Keratinocyte (primary cell): ENCODE measurements at regions not wholly inside any gene's neighbourhood (a gene's known extent, or its start where the extent isn't known, plus 50 kb on each side); places are given as distances from the start of the nearest gene placed in this dataset.

Experiments
- DNase-seq: peaks from one replicate; pipeline ENCODE4 v3.0.0-alpha.2; 2011; ENCODE audit warnings: low read depth, missing footprints, low spot score
- FAIRE-seq: peaks from 2 replicates; lab custom pipeline; 2011; peaks lifted over from hg19 to GRCh38; lab: Jason Lieb, UNC
- H2AFZ ChIP-seq: 2 replicates; pipeline ENCODE4 v1.6.0; 2012; ENCODE audit warnings: low read length, control low read depth, inconsistent platforms; ENCODE audit not compliant: control insufficient read depth
- H3K27ac ChIP-seq: 2 replicates; pipeline ENCODE4 v1.5.1; 2011; ENCODE audit warnings: low read length; ENCODE audit not compliant: control insufficient read depth, insufficient read depth
- H3K27me3 ChIP-seq: 3 replicates; pipeline ENCODE4 v1.6.0; 2011; ENCODE audit warnings: low read length; ENCODE audit not compliant: control insufficient read depth, insufficient read depth; ENCODE audit errors: extremely low read depth
- H3K36me3 ChIP-seq, 2 experiments: 2 replicates in 1 of 2; 3 replicates in 1 of 2; pipeline ENCODE4 v1.5.1; 2011; ENCODE audit warnings: low read length in 2 of 2, mild to moderate bottlenecking in 1 of 2; ENCODE audit not compliant: control insufficient read depth in 2 of 2, insufficient read depth in 2 of 2; ENCODE audit errors: extremely low read depth in 1 of 2
- H3K4me1 ChIP-seq: 3 replicates; pipeline ENCODE4 v1.5.1; 2011; ENCODE audit warnings: low read length; ENCODE audit not compliant: control insufficient read depth, insufficient read depth; ENCODE audit errors: extremely low read depth
- H3K4me2 ChIP-seq: 3 replicates; pipeline ENCODE4 v1.6.0; 2011; ENCODE audit warnings: low read depth, low read length; ENCODE audit not compliant: control insufficient read depth, insufficient read depth; ENCODE audit errors: extremely low read depth
- H3K4me3 ChIP-seq, 3 experiments: fragments of 200-600 bp in 1 of 3; sonication (generic) in 1 of 3; 2 replicates in 2 of 3; 3 replicates in 1 of 3; pipeline ENCODE4 v1.5.1; 2011 to 2016; ENCODE audit warnings: low read length in 3 of 3, mild to moderate bottlenecking in 3 of 3, control low read depth in 2 of 3, inconsistent platforms in 1 of 3, low read depth in 1 of 3, mixed read lengths in 1 of 3, mixed run types in 1 of 3, moderate library complexity in 1 of 3; ENCODE audit not compliant: control insufficient read depth in 2 of 3, insufficient read depth in 2 of 3; ENCODE audit errors: extremely low read depth in 1 of 3
- H3K79me2 ChIP-seq: 2 replicates; pipeline ENCODE4 v1.6.0; 2012; ENCODE audit warnings: low read length; ENCODE audit not compliant: control insufficient read depth, insufficient read depth
- H3K9ac ChIP-seq: 3 replicates; pipeline ENCODE4 v1.6.0; 2011; ENCODE audit warnings: low read length; ENCODE audit not compliant: control insufficient read depth, insufficient read depth; ENCODE audit errors: extremely low read depth
- H3K9me1 ChIP-seq: 3 replicates; pipeline ENCODE4 v1.6.0; 2011; ENCODE audit warnings: low read length; ENCODE audit not compliant: control insufficient read depth, insufficient read depth; ENCODE audit errors: extremely low read depth
- H3K9me3 ChIP-seq: 2 replicates; pipeline ENCODE4 v1.5.1; 2012; ENCODE audit warnings: low read depth, low read length; ENCODE audit not compliant: control insufficient read depth
- H4K20me1 ChIP-seq: 3 replicates; pipeline ENCODE4 v1.6.0; 2011; ENCODE audit warnings: low read length; ENCODE audit not compliant: control insufficient read depth, insufficient read depth; ENCODE audit errors: extremely low read depth
- EZH2 ChIP-seq: IDR thresholded peaks from one replicate; pipeline ENCODE4 v1.6.1; 2012; ENCODE audit warnings: inconsistent platforms, mild to moderate bottlenecking, low read length, moderate library complexity
- dilution Hi-C: fragments of 300-500 bp; cut with MboI; formaldehyde crosslinking; loops from one replicate; pipeline ENCODE4 v1.7.0; 2020; ENCODE audit warnings: low sequenced_read_pairs; ENCODE audit not compliant: extremely low pct_ligation_motif_present
- TF ChIP-seq, protein P1 (sequence below), 3 experiments: IDR thresholded peaks in 1 of 3; conservative IDR thresholded peaks in 1 of 3; optimal IDR thresholded peaks in 1 of 3; 2 replicates in 2 of 3; 3 replicates in 1 of 3; pipeline versions ENCODE3 to v1.5.1; 2011; ENCODE audit warnings: low read length in 3 of 3, mild to moderate bottlenecking in 3 of 3, moderate library complexity in 2 of 3, control low read depth in 1 of 3, inconsistent platforms in 1 of 3; ENCODE audit not compliant: insufficient read depth in 2 of 3; ENCODE audit errors: extremely low read depth in 1 of 3

DNA sequence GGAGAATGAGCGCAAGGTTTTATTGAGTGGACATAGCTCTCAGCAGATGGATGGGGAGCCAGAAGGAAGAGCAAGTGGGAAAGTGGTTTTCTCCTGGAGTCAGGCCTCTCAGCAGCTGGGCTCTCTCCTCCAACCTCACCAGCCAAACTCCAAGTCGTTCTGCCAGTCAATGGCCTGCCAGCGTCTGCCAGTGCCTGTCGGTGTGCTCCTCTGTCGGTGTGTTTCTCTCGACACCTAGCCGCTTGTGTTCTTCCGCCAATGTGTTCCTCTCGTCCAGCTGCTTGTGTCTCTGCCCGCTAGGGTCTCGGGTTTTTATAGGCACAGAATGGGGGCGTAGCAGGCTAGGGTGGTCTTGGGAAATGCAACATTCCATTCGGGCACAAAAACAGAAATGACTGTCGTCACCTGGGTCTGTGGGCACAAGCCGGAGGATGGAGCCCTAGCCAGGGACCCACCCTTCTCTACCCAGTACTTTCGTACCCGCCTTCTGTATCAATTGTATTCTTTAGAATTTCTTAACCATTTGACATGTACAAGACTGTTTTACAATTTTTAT, 1365.4 kb downstream of the FSCB start:
- no peak for FAIRE-seq

DNA sequence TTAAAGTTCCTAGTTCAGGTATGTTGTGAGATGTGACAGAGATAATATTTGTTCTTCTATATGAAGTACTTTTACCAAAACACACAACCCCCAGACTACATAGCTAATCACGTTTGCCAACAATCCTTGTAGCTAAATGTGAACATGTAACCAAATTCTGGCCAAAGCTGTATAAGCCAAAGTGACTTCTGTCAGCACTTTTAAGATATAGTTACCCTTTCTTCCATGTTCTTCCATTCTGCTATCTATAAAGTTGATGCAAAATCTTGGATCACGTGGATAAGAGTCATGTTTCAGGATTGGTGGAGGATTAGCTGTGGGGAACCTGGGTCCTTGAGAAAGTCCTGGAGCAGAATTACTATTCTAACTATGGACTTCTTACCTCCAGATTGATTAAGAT, 1366.6 kb downstream of the FSCB start:
- FAIRE-seq (no peak), DNase-seq (no peak)
- H3K79me2 ChIP-seq = no peaks in the 10 kb centered on the region
- TF ChIP-seq, protein P1, sequence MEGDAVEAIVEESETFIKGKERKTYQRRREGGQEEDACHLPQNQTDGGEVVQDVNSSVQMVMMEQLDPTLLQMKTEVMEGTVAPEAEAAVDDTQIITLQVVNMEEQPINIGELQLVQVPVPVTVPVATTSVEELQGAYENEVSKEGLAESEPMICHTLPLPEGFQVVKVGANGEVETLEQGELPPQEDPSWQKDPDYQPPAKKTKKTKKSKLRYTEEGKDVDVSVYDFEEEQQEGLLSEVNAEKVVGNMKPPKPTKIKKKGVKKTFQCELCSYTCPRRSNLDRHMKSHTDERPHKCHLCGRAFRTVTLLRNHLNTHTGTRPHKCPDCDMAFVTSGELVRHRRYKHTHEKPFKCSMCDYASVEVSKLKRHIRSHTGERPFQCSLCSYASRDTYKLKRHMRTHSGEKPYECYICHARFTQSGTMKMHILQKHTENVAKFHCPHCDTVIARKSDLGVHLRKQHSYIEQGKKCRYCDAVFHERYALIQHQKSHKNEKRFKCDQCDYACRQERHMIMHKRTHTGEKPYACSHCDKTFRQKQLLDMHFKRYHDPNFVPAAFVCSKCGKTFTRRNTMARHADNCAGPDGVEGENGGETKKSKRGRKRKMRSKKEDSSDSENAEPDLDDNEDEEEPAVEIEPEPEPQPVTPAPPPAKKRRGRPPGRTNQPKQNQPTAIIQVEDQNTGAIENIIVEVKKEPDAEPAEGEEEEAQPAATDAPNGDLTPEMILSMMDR (optimal IDR thresholded peaks at IDR 0.05 in 1 of 3, IDR thresholded peaks at IDR 0.05 in 1 of 3, conservative IDR thresholded peaks at IDR 0.05 in 1 of 3; ENCODE audit: extremely low read depth in 1 of 3, insufficient read depth in 2 of 3, low read length in 3 of 3) = no peak
- TF ChIP-seq EZH2 = no peak
- H3K9me3 ChIP-seq = no peaks in the 10 kb centered on the region
- H3K36me3 ChIP-seq = no peaks in the 10 kb centered on the region
- no peaks in the 10 kb centered on the region for H3K4me1 ChIP-seq
- no peaks in the 10 kb centered on the region for H3K9me1 ChIP-seq
- no peak overlapping the region for H3K4me3 ChIP-seq
- dilution Hi-C loops = no loop called here
- H3K9ac ChIP-seq = no peak overlapping the region
- no peaks in the 10 kb centered on the region for H3K27me3 ChIP-seq
- H3K27ac ChIP-seq = no peak overlapping the region
- no peak overlapping the region for H3K4me2 ChIP-seq
- no peaks in the 10 kb centered on the region for H4K20me1 ChIP-seq
- H2AFZ ChIP-seq = no peak overlapping the region

More for the DNA sequence above, 1365.4 kb downstream of the FSCB start:
- Histone ChIP-seq H3K9ac (no peak overlapping the region), H3K27me3 (no peaks in the 10 kb centered on the region), H3K4me1 (no peaks in the 10 kb centered on the region), H3K4me2 (no peak overlapping the region), H3K9me1 (no peaks in the 10 kb centered on the region), H4K20me1 (no peaks in the 10 kb centered on the region), H3K36me3 (no peaks in the 10 kb centered on the region), H3K27ac (no peak overlapping the region), H3K9me3 (no peaks in the 10 kb centered on the region), H3K4me3 (no peak overlapping the region), H2AFZ (no peak overlapping the region), H3K79me2 (no peaks in the 10 kb centered on the region)
- TF ChIP-seq EZH2 = no peak
- TF ChIP-seq, protein P1 (optimal IDR thresholded peaks at IDR 0.05 in 1 of 3, IDR thresholded peaks at IDR 0.05 in 1 of 3, conservative IDR thresholded peaks at IDR 0.05 in 1 of 3; ENCODE audit: extremely low read depth in 1 of 3, insufficient read depth in 2 of 3, low read length in 3 of 3) = no peak
- no peak for DNase-seq
- dilution Hi-C loops = no loop called here
